PC-3 (cell line): ENCODE measurements at regions not wholly inside any gene's neighbourhood (a gene's known extent, or its start where the extent isn't known, plus 50 kb on each side); places are given as distances from the start of the nearest gene placed in this dataset.

Experiments
- ATAC-seq: fragments of 200-7000 bp; cut with Tn5 transposase; 2 replicates; pipeline ENCODE4 v1.9.1; 2020; ENCODE audit warnings: mild to moderate bottlenecking, moderate library complexity
- BruUV-seq: library from RNA; stranded (reverse); fragments of 400-500 nt; replicated peaks from 2 replicates; lab custom pipeline; 2021; lab: Mats Ljungman, UMichigan
- CTCF ChIA-PET: fragments of 300-600 bp; sonication (Branson Sonifier 250); formaldehyde crosslinking; loops from one replicate; lab custom pipeline; 2022; ENCODE audit warnings: antibody characterized with exemption; lab: Charles Lee
- POLR2A ChIA-PET: fragments of 300-600 bp; sonication (Branson Sonifier 250); formaldehyde crosslinking; loops from one replicate; lab custom pipeline; 2022; ENCODE audit warnings: antibody characterized with exemption; ENCODE audit not compliant: unreplicated experiment; lab: Charles Lee
- DNase-seq: peaks from one replicate; pipeline ENCODE4 v3.0.0-alpha.2; 2015
- H2AFZ ChIP-seq: fragments of 300-600 bp; sonication (generic); 2 replicates; pipeline ENCODE4 v1.6.0; 2016; ENCODE audit warnings: antibody characterized with exemption, low read length
- H3F3A ChIP-seq: fragments of 300-600 bp; sonication (generic); one replicate; pipeline ENCODE4 v1.6.0; 2017; ENCODE audit warnings: antibody characterized with exemption, low read length, control low read depth, mild to moderate bottlenecking; ENCODE audit not compliant: unreplicated experiment
- H3K27ac ChIP-seq: fragments of 300-600 bp; sonication (generic); 2 replicates; pipeline ENCODE4 v1.5.1; 2016; ENCODE audit warnings: mild to moderate bottlenecking, low read length
- H3K27me3 ChIP-seq: fragments of 300-600 bp; sonication (generic); 2 replicates; pipeline ENCODE4 v1.6.1; 2016; ENCODE audit warnings: low read length, mixed read lengths
- H3K36me3 ChIP-seq: fragments of 300-600 bp; sonication (generic); 2 replicates; pipeline ENCODE4 v1.6.1; 2016; ENCODE audit warnings: low read depth, mixed run types, low read length, mixed read lengths
- H3K4me1 ChIP-seq: fragments of 300-600 bp; sonication (generic); 2 replicates; pipeline ENCODE4 v1.5.1; 2016; ENCODE audit warnings: low read length; ENCODE audit not compliant: insufficient read depth
- H3K4me2 ChIP-seq: fragments of 300-600 bp; sonication (generic); 2 replicates; pipeline ENCODE4 v1.6.0; 2016; ENCODE audit warnings: low read length
- H3K4me3 ChIP-seq: fragments of 300-600 bp; sonication (generic); 2 replicates; pipeline ENCODE4 v1.5.1; 2016; ENCODE audit warnings: mild to moderate bottlenecking, low read length, mixed read lengths
- H3K79me2 ChIP-seq: fragments of 300-600 bp; sonication (generic); 2 replicates; pipeline ENCODE4 v1.6.1; 2017; ENCODE audit warnings: low read length, mixed read lengths
- H3K9ac ChIP-seq: fragments of 300-600 bp; sonication (generic); 2 replicates; pipeline ENCODE4 v1.6.0; 2016; ENCODE audit warnings: mild to moderate bottlenecking, low read length
- H3K9me2 ChIP-seq: fragments of 300-600 bp; sonication (generic); replicated peaks from 2 replicates; pipeline ENCODE4 v1.6.1; 2016; ENCODE audit warnings: mixed run types, low read length, mixed read lengths
- H3K9me3 ChIP-seq: fragments of 300-600 bp; sonication (generic); 2 replicates; pipeline ENCODE4 v1.6.1; 2016; ENCODE audit warnings: low read length, mixed read lengths
- H4K20me1 ChIP-seq: fragments of 300-600 bp; sonication (generic); 2 replicates; pipeline ENCODE4 v1.6.1; 2016; ENCODE audit warnings: low read length, mixed read lengths
- CTCF ChIP-seq: fragments of 300-600 bp; sonication (generic); conservative IDR thresholded peaks from 2 replicates; pipeline ENCODE4 v1.5.1; 2017; ENCODE audit warnings: antibody characterized with exemption, low read depth, mild to moderate bottlenecking, low read length
- EZH2 ChIP-seq: fragments of 300-600 bp; sonication (generic); IDR thresholded peaks from one replicate; pipeline ENCODE4 v1.6.1; 2017; ENCODE audit warnings: antibody characterized with exemption, mild to moderate bottlenecking, low read length; ENCODE audit not compliant: unreplicated experiment
- EZH2phosphoT487 ChIP-seq: fragments of 300-600 bp; sonication (generic); IDR thresholded peaks from 2 replicates; pipeline ENCODE4 v1.6.1; 2018; ENCODE audit warnings: mild to moderate bottlenecking, antibody characterized with exemption, low read length, borderline replicate concordance
- intact Hi-C: fragments of 100-400 bp; cut with micrococcal nuclease; formaldehyde crosslinking; loops from 2 replicates; pipeline ENCODE4 v1.9.0; 2023

GRCh38 chr1:62978741-62979140, 194.8 kb downstream of the ATG4C start:
- Histone ChIP-seq H2AFZ (no peak overlapping the region), H3K36me3 (no peaks in the 10 kb centered on the region), H3K9me3 (no peaks in the 10 kb centered on the region), H3K27me3 (peaks cover 93% of the 10 kb centered on the region), H3K9me2 (no peaks in the 10 kb centered on the region), H4K20me1 (no peaks in the 10 kb centered on the region), H3K4me2 (no peak overlapping the region), H3F3A (no peaks in the 10 kb centered on the region), H3K27ac (no peak overlapping the region), H3K4me3 (no peak overlapping the region), H3K4me1 (no peaks in the 10 kb centered on the region), H3K9ac (no peak overlapping the region), H3K79me2 (no peaks in the 10 kb centered on the region)
- ChIA-PET CTCF (no interaction called here), POLR2A (no interaction called here)
- TF ChIP-seq CTCF (no peak), EZH2phosphoT487 (no peak), EZH2 (no peak)
- intact Hi-C loops: no loop called here
- BruUV-seq: no TSS peak
- DNase-seq: no peak
- ATAC-seq: no peak

- CTCF ChIA-PET: no interaction called here
- no peaks in the 10 kb centered on the region for H3K9me2 ChIP-seq
- no peak overlapping the region for H3K4me3 ChIP-seq
- no peaks in the 10 kb centered on the region for H4K20me1 ChIP-seq
- intact Hi-C loops: no loop called here
- H3K4me2 ChIP-seq: no peak overlapping the region
- DNase-seq (no peak), ATAC-seq (no peak)
- no TSS peak for BruUV-seq
- no peaks in the 10 kb centered on the region for H3K4me1 ChIP-seq
- H3K36me3 ChIP-seq: no peaks in the 10 kb centered on the region
- H3K9me3 ChIP-seq: no peaks in the 10 kb centered on the region
- TF ChIP-seq EZH2: no peak
- TF ChIP-seq CTCF: no peak
- no peak for TF ChIP-seq EZH2phosphoT487
- POLR2A ChIA-PET: no interaction called here
- no peaks in the 10 kb centered on the region for H3F3A ChIP-seq
- peaks cover 100% of the 10 kb centered on the region for H3K27me3 ChIP-seq
- no peak overlapping the region for H3K27ac ChIP-seq
- H3K9ac ChIP-seq: no peak overlapping the region
- H2AFZ ChIP-seq: no peak overlapping the region
- no peaks in the 10 kb centered on the region for H3K79me2 ChIP-seq
Measured at GRCh38 chr1:62981434-62981833, 197.5 kb downstream of the ATG4C start.

DNA sequence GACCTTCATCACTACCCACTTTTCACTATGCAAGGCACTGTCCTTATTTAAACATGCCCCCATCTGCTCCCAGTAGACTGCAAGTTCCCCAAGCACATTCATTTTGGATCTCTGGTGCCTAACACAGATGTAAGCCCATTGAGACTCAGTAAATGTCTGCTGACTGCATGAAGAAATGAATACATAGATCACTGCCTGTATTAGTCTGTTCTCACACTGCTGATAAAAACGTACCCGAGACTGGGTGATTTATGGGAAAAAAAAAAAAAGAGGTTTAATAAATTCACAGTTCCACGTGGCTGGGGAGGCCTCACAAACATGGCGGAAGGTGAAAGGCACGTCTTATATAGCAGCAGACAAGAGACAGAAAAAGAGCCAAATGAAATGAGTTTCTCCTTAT, 204.9 kb downstream of the ATG4C start:
- no peaks in the 10 kb centered on the region for H3K9me2 ChIP-seq
- no TSS peak for BruUV-seq
- H4K20me1 ChIP-seq: no peaks in the 10 kb centered on the region
- no peaks in the 10 kb centered on the region for H3K79me2 ChIP-seq
- H3K4me2 ChIP-seq: no peak overlapping the region
- DNase-seq: no peak
- no peaks in the 10 kb centered on the region for H3K4me1 ChIP-seq
- CTCF ChIA-PET: no interaction called here
- no peaks in the 10 kb centered on the region for H3F3A ChIP-seq
- TF ChIP-seq EZH2phosphoT487: no peak
- TF ChIP-seq EZH2: no peak
- TF ChIP-seq CTCF: no peak
- POLR2A ChIA-PET: no interaction called here
- no peak overlapping the region for H3K4me3 ChIP-seq
- H2AFZ ChIP-seq: no peak overlapping the region
- H3K27me3 ChIP-seq: peaks cover 67% of the 10 kb centered on the region
- H3K9me3 ChIP-seq: no peaks in the 10 kb centered on the region
- no peaks in the 10 kb centered on the region for H3K36me3 ChIP-seq
- intact Hi-C loops: no loop called here
- no peak for ATAC-seq
- no peak overlapping the region for H3K9ac ChIP-seq
- H3K27ac ChIP-seq: no peak overlapping the region
